H1 (cell line): ENCODE measurements at regions not wholly inside any gene's neighbourhood (a gene's known extent, or its start where the extent isn't known, plus 50 kb on each side); places are given as distances from the start of the nearest gene placed in this dataset.

Experiments used
- CTCF ChIA-PET: fragments of 300-600 bp; sonication (Branson Sonifier 250); formaldehyde crosslinking; loops from one replicate; lab custom pipeline; 2021; ENCODE audit not compliant: partially characterized antibody; lab: Charles Lee
- POLR2A ChIA-PET: fragments of 300-600 bp; sonication (Branson Sonifier 250); formaldehyde crosslinking; loops from one replicate; lab custom pipeline; 2021; ENCODE audit warnings: inconsistent platforms; ENCODE audit not compliant: partially characterized antibody; lab: Charles Lee
- DNase-seq, 2 experiments: peaks; one replicate each; pipeline versions ENCODE4 v3.0.0 to v3.0.0-alpha.2; 2010 to 2022; ENCODE audit warnings: low spot score in 2 of 2, low read depth in 1 of 2, mixed read lengths in 1 of 2
- FAIRE-seq: peaks from 2 replicates; lab custom pipeline; 2011; peaks lifted over from hg19 to GRCh38; lab: Jason Lieb, UNC
- H2AFZ ChIP-seq: 2 replicates; pipeline ENCODE4 v1.8.1; 2012; ENCODE audit warnings: low read length, inconsistent platforms
- H2AK5ac ChIP-seq: 2 replicates; pipeline ENCODE4 v1.6.1; 2013; ENCODE audit warnings: low read depth, low read length
- H2BK120ac ChIP-seq: replicated peaks from 2 replicates; pipeline ENCODE3; 2013; ENCODE audit warnings: low read depth, low read length, inconsistent platforms
- H2BK12ac ChIP-seq: 2 replicates; pipeline ENCODE4 v1.6.1; 2013; ENCODE audit warnings: low read depth, low read length
- H2BK15ac ChIP-seq: 2 replicates; pipeline ENCODE4 v1.6.1; 2013; ENCODE audit warnings: low read length
- H2BK20ac ChIP-seq: 2 replicates; pipeline ENCODE4 v1.6.1; 2013; ENCODE audit warnings: low read length
- H2BK5ac ChIP-seq: 2 replicates; pipeline ENCODE4 v1.6.1; 2013; ENCODE audit warnings: low read depth, low read length
- H3K14ac ChIP-seq: 2 replicates; pipeline ENCODE4 v1.6.1; 2013; ENCODE audit warnings: inconsistent platforms; ENCODE audit not compliant: insufficient read length
- H3K18ac ChIP-seq: 2 replicates; pipeline ENCODE4 v1.6.1; 2013; ENCODE audit warnings: low read length; ENCODE audit errors: extremely low read depth
- H3K23ac ChIP-seq: 2 replicates; pipeline ENCODE4 v1.6.1; 2013; ENCODE audit warnings: inconsistent platforms; ENCODE audit not compliant: insufficient read length
- H3K23me2 ChIP-seq: 2 replicates; pipeline ENCODE4 v1.6.1; 2013; ENCODE audit warnings: low read depth, low read length
- H3K27ac ChIP-seq: 2 replicates; pipeline ENCODE4 v1.6.1; 2011; ENCODE audit warnings: low read depth, low read length, inconsistent platforms
- H3K27me3 ChIP-seq, 4 experiments: replicated peaks in 1 of 4; 1 replicate in 1 of 4; 2 replicates in 3 of 4; pipeline versions ENCODE4 v1.6.1 to v1.8.1; 2011 to 2013; ENCODE audit warnings: low read length in 3 of 4, mild to moderate bottlenecking in 3 of 4, inconsistent platforms in 2 of 4, mixed read lengths in 2 of 4, moderate library complexity in 1 of 4; ENCODE audit not compliant: control insufficient read depth in 3 of 4, insufficient read depth in 3 of 4; ENCODE audit errors: extremely low read depth in 1 of 4
- H3K36me3 ChIP-seq, 4 experiments: 2 replicates each; pipeline versions ENCODE4 v1.6.1 to v1.8.1; 2011 to 2013; ENCODE audit warnings: mild to moderate bottlenecking in 4 of 4, low read length in 3 of 4, moderate library complexity in 2 of 4, control low read depth in 1 of 4, inconsistent platforms in 1 of 4; ENCODE audit not compliant: insufficient read depth in 4 of 4, control insufficient read depth in 2 of 4
- H3K4ac ChIP-seq: replicated peaks from 2 replicates; pipeline ENCODE3; 2013; ENCODE audit warnings: low read length, low read depth, mixed read lengths, inconsistent platforms; ENCODE audit not compliant: insufficient read length
- H3K4me1 ChIP-seq, 4 experiments: replicated peaks in 1 of 4; 1 replicate in 1 of 4; 2 replicates in 3 of 4; pipeline versions ENCODE4 v1.6.1 to v1.8.1; 2011 to 2013; ENCODE audit warnings: low read length in 3 of 4, inconsistent platforms in 2 of 4, mixed read lengths in 1 of 4; ENCODE audit not compliant: insufficient read depth in 4 of 4, control insufficient read depth in 3 of 4
- H3K4me2 ChIP-seq, 2 experiments: 2 replicates each; pipeline versions ENCODE4 v1.6.1 to v1.8.1; 2011 to 2013; ENCODE audit warnings: low read depth in 2 of 2, low read length in 2 of 2, control low read depth in 1 of 2, inconsistent platforms in 1 of 2, mild to moderate bottlenecking in 1 of 2; ENCODE audit not compliant: insufficient read depth in 1 of 2
- H3K4me3 ChIP-seq, 4 experiments: fragments of 200-600, 300-600 bp in 1 of 4; sonication (generic), shearing (Covaris generic), sonication (Bioruptor Twin) in 1 of 4; 2 replicates each; pipeline versions ENCODE4 v1.5.1 to v1.8.1; 2011 to 2016; ENCODE audit warnings: low read length in 4 of 4, low read depth in 3 of 4, control low read depth in 2 of 4, inconsistent platforms in 2 of 4, mild to moderate bottlenecking in 2 of 4, mixed read lengths in 1 of 4, moderate library complexity in 1 of 4; ENCODE audit not compliant: insufficient read depth in 2 of 4; ENCODE audit errors: extremely low read depth in 1 of 4
- H3K56ac ChIP-seq: replicated peaks from 2 replicates; pipeline ENCODE3; 2013; ENCODE audit warnings: low read depth, mild to moderate bottlenecking, mixed read lengths, low read length, inconsistent platforms; ENCODE audit not compliant: insufficient read length
- H3K79me1 ChIP-seq: 2 replicates; pipeline ENCODE4 v1.6.1; 2013; ENCODE audit warnings: low read depth, low read length, control low read depth
- H3K79me2 ChIP-seq, 2 experiments: 2 replicates each; pipeline versions ENCODE4 v1.6.1 to v1.8.1; 2012 to 2013; ENCODE audit warnings: low read length in 2 of 2, mild to moderate bottlenecking in 2 of 2, inconsistent platforms in 1 of 2; ENCODE audit not compliant: insufficient read depth in 2 of 2, control insufficient read depth in 1 of 2
- H3K9ac ChIP-seq, 4 experiments: replicated peaks in 1 of 4; 1 replicate in 1 of 4; 2 replicates in 3 of 4; pipeline versions ENCODE4 v1.6.1 to v1.8.1; 2011 to 2013; ENCODE audit warnings: low read depth in 3 of 4, low read length in 3 of 4, control low read depth in 2 of 4, mild to moderate bottlenecking in 2 of 4, moderate library complexity in 2 of 4, inconsistent platforms in 1 of 4; ENCODE audit errors: extremely low read depth in 1 of 4
- H3K9me3 ChIP-seq, 2 experiments: 2 replicates each; pipeline versions ENCODE4 v1.6.1 to v1.8.1; 2012 to 2013; ENCODE audit warnings: mild to moderate bottlenecking in 2 of 2, moderate library complexity in 2 of 2, control low read depth in 1 of 2, inconsistent platforms in 1 of 2, low read depth in 1 of 2, low read length in 1 of 2, mixed read lengths in 1 of 2; ENCODE audit not compliant: insufficient read depth in 2 of 2
- H4K20me1 ChIP-seq, 2 experiments: replicated peaks in 1 of 2; 2 replicates each; pipeline versions ENCODE3 to v1.8.1; 2011 to 2013; ENCODE audit warnings: inconsistent platforms in 2 of 2, low read length in 2 of 2, mild to moderate bottlenecking in 1 of 2; ENCODE audit not compliant: insufficient read depth in 2 of 2, control insufficient read depth in 1 of 2
- H4K5ac ChIP-seq: 2 replicates; pipeline ENCODE4 v1.6.1; 2013; ENCODE audit warnings: low read length, low read depth, mixed read lengths, inconsistent platforms; ENCODE audit not compliant: insufficient read length
- H4K8ac ChIP-seq: 2 replicates; pipeline ENCODE4 v1.8.0; 2013; ENCODE audit warnings: mild to moderate bottlenecking, moderate library complexity, low read length, inconsistent platforms; ENCODE audit not compliant: insufficient read depth; ENCODE audit errors: extremely low read depth
- H4K91ac ChIP-seq: replicated peaks from 2 replicates; pipeline ENCODE3; 2013; ENCODE audit warnings: low read length, mixed read lengths, inconsistent platforms; ENCODE audit not compliant: insufficient read length
- PHF8 ChIP-seq: fragments of 200-600 bp; sonication (generic); conservative IDR thresholded peaks from 2 replicates; pipeline ENCODE4 v1.7.1; 2012; ENCODE audit warnings: low read depth, mild to moderate bottlenecking, inconsistent platforms, low read length, moderate library complexity
- SP2 ChIP-seq: IDR thresholded peaks from 2 replicates; pipeline ENCODE4 v1.6.1; 2012; ENCODE audit warnings: mild to moderate bottlenecking, low read length, inconsistent platforms
- WGBS, 2 experiments: shearing (Covaris generic) in 1 of 2; methylation state at CpG; one replicate each; pipeline versions ENCODE4 v1.1.6 to v1.1.7; 2013 to 2015; ENCODE audit warnings: low lambda C conversion rate in 2 of 2, mixed read lengths in 2 of 2, inconsistent platforms in 1 of 2, low coverage in 1 of 2, missing lambda C conversion rate in 1 of 2; ENCODE audit not compliant: insufficient replicate concordance in 2 of 2, insufficient coverage in 1 of 2, insufficient read length in 1 of 2; ENCODE audit errors: extremely low coverage in 1 of 2, missing lambda C conversion rate in 1 of 2; 5-methylcytosine and 5-hydroxymethylcytosine counted together

DNA sequence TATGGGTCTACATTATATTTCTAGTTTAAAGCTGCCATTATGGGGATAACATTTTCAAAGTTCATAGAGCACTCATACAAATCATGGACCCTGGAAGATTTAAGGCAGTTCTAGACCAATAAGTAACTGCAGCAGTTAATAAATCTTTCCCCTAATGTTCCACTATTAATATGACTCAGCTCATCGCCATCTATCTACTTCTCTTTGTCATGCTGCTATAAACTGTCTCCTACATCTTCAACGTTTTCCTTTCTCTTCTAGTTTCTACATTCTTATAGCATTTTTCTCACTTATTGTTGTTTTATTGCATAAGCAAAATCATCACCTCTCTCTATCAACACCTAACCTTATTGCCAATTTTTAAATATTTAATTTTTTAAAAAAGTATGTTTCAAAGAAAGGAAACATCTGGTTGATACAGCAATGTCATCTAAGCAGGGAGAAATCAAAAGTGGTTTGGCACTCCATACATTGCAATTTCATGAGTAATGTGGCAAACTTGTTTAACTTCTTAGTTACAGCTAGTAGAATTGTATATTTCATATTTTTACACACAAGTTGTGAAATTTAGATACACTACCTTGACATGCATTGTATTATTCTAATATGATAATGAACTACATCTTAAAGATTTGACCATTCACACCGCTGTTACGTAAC, 1500.4 kb upstream of the MIR17HG start:
- DNase-seq, result no peak
- no peaks in the 10 kb centered on the region for H3K36me3 ChIP-seq
- no peaks in the 10 kb centered on the region for H3K9me3 ChIP-seq
- H3K27ac ChIP-seq, result no peak overlapping the region
- H2BK5ac ChIP-seq, result no peak overlapping the region
- H3K23ac ChIP-seq, result no peak overlapping the region
- H2BK15ac ChIP-seq, result no peak overlapping the region
- H3K27me3 ChIP-seq, result no peaks in the 10 kb centered on the region
- ChIA-PET CTCF (interaction anchor here (1.2 kb wide), 1 partner anchor 78 kb away, joined by 3 read pairs; no protein-coding TSS in a partner anchor), POLR2A (no interaction called here)
- no peak overlapping the region for H4K91ac ChIP-seq
- WGBS, 2 experiments, result 94% methylated on average over 4 of the region's 4 CpGs; no CpG with 5 or more reads in 1 of the 2 experiments
- no peak overlapping the region for H2AK5ac ChIP-seq
- H2AFZ ChIP-seq, result no peak overlapping the region
- no peak overlapping the region for H3K18ac ChIP-seq
- no peaks in the 10 kb centered on the region for H3K79me2 ChIP-seq
- no peaks in the 10 kb centered on the region for H3K79me1 ChIP-seq
- no peak overlapping the region for H3K56ac ChIP-seq
- H2BK20ac ChIP-seq, result no peak overlapping the region
- no peak overlapping the region for H3K4ac ChIP-seq
- H3K4me2 ChIP-seq, result no peak overlapping the region
- no peak overlapping the region for H3K4me3 ChIP-seq
- FAIRE-seq, result no peak
- no peaks in the 10 kb centered on the region for H3K4me1 ChIP-seq
- no peaks in the 10 kb centered on the region for H3K23me2 ChIP-seq
- H4K8ac ChIP-seq, result no peak overlapping the region
- H2BK120ac ChIP-seq, result no peak overlapping the region
- TF ChIP-seq PHF8, result no peak
- no peak for TF ChIP-seq SP2
- no peaks in the 10 kb centered on the region for H4K20me1 ChIP-seq
- no peak overlapping the region for H3K14ac ChIP-seq
- no peak overlapping the region for H4K5ac ChIP-seq
- no peak overlapping the region for H3K9ac ChIP-seq
- no peak overlapping the region for H2BK12ac ChIP-seq
